Esophagus squamous epithelium (tissue), 5 donors: ENCODE measurements at regions not wholly inside any gene's neighbourhood (a gene's known extent, or its start where the extent isn't known, plus 50 kb on each side); places are given as distances from the start of the nearest gene placed in this dataset.

Experiments used
- DNase-seq: peaks from one replicate; lab custom pipeline; 2025; lab: John Stamatoyannopoulos, UW
- H3K27ac ChIP-seq, 4 donors: fragments of 200-600 bp; sonication (generic); one replicate each; pipeline ENCODE4 v1.5.1; 2016 to 2019; ENCODE audit warnings: mild to moderate bottlenecking in 1 of 4
- H3K27me3 ChIP-seq, 4 donors: fragments of 200-600 bp; sonication (generic); 1 replicate in 3 of 4; 2 replicates in 1 of 4; pipeline versions ENCODE4 v1.5.1 to v1.6.0; 2017 to 2021; ENCODE audit warnings: antibody characterized with exemption in 1 of 4
- H3K36me3 ChIP-seq, 3 donors: fragments of 200-600 bp; sonication (generic); one replicate each; pipeline ENCODE4 v1.5.1; 2016 to 2019
- H3K4me1 ChIP-seq, 3 donors: fragments of 200-600 bp; sonication (generic); one replicate each; pipeline ENCODE4 v1.5.1; 2017 to 2019
- H3K4me3 ChIP-seq, 4 donors: fragments of 200-600 bp; sonication (generic); 1 replicate in 3 of 4; 2 replicates in 1 of 4; pipeline ENCODE4 v1.5.1; 2016 to 2019; ENCODE audit warnings: mild to moderate bottlenecking in 2 of 4, moderate library complexity in 1 of 4
- H3K9me3 ChIP-seq, 3 donors: fragments of 200-600 bp; sonication (generic); one replicate each; pipeline ENCODE4 v1.5.1; 2016 to 2019
- POLR2A ChIP-seq, 4 donors: fragments of 450-650 bp; IDR thresholded peaks; one replicate each; pipeline ENCODE4 v1.6.1; 2017; ENCODE audit warnings: antibody characterized with exemption in 4 of 4, mild to moderate bottlenecking in 4 of 4, moderate library complexity in 3 of 4
- WGBS, 2 donors: methylation state at CpG; one replicate each; pipeline ENCODE4 v1.1.5; 2018; 5-methylcytosine and 5-hydroxymethylcytosine counted together
- intact Hi-C: fragments of 100-400 bp; cut with DNase I; formaldehyde crosslinking; loops from one replicate; pipeline ENCODE4 v1.15.0; 2022
- TF ChIP-seq, protein P1 (sequence below), 6 experiments: fragments of 450-650 bp in 4 of 6; fragments of 200-600 bp in 2 of 6; sonication (generic) in 2 of 6; IDR thresholded peaks; one replicate each; pipeline ENCODE4 v1.5.1; 2016 to 2019; ENCODE audit warnings: antibody characterized with exemption in 6 of 6, mild to moderate bottlenecking in 4 of 6, moderate library complexity in 4 of 6
- donor health status: DM: yes; HTN: yes; CAD: no.

- H3K4me1 ChIP-seq: no peaks in the 10 kb centered on the region
- DNase-seq: no peak
- TF ChIP-seq, protein P1, sequence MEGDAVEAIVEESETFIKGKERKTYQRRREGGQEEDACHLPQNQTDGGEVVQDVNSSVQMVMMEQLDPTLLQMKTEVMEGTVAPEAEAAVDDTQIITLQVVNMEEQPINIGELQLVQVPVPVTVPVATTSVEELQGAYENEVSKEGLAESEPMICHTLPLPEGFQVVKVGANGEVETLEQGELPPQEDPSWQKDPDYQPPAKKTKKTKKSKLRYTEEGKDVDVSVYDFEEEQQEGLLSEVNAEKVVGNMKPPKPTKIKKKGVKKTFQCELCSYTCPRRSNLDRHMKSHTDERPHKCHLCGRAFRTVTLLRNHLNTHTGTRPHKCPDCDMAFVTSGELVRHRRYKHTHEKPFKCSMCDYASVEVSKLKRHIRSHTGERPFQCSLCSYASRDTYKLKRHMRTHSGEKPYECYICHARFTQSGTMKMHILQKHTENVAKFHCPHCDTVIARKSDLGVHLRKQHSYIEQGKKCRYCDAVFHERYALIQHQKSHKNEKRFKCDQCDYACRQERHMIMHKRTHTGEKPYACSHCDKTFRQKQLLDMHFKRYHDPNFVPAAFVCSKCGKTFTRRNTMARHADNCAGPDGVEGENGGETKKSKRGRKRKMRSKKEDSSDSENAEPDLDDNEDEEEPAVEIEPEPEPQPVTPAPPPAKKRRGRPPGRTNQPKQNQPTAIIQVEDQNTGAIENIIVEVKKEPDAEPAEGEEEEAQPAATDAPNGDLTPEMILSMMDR (IDR thresholded peaks at IDR 0.05): no peak
- no peak for TF ChIP-seq POLR2A (IDR thresholded peaks at IDR 0.05)
- intact Hi-C loops: no loop called here
- H3K9me3 ChIP-seq: peaks cover 0 to 6% (median 0%) of the 10 kb centered on the region in 3 donors
- WGBS, 2 donors: 80 to 87% methylated on average over 7 of the region's 7 CpGs
- no peak overlapping the region for H3K4me3 ChIP-seq
- no peaks in the 10 kb centered on the region for H3K36me3 ChIP-seq
- H3K27ac ChIP-seq: no peak overlapping the region
- H3K27me3 ChIP-seq: no peaks in the 10 kb centered on the region
Observed at GRCh38 chr2:82524826-82525225, 1934.3 kb downstream of the SUCLG1 start.

DNA sequence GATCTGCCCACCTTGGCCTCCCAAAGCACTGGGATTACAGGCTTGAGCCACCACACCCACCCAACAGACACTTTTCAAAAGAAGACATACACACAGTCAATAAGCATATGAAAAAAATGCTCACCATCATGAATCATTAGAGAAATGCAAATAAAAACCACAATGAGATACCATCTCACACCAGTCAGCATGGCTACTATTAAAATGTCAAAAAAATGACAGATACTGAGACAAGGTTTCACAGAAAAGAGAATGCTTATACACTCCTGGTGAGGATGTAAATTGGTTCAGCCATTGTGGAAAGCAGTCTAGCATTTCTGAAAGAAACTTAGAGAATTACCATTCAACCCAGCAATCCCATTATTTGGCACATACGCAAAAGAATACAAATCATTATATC is 1947.2 kb downstream of the SUCLG1 start:
- WGBS, 2 donors: 89 to 96% methylated on average over 1 of the region's 1 CpG
- Histone ChIP-seq H3K36me3 (no peaks in the 10 kb centered on the region), H3K4me3 (no peak overlapping the region), H3K27me3 (no peaks in the 10 kb centered on the region), H3K9me3 (peaks cover 0 to 3% (median 0%) of the 10 kb centered on the region in 3 donors), H3K4me1 (no peaks in the 10 kb centered on the region), H3K27ac (no peak overlapping the region)
- no peak for TF ChIP-seq POLR2A (IDR thresholded peaks at IDR 0.05)
- TF ChIP-seq, protein P1 (IDR thresholded peaks at IDR 0.05): no peak
- no peak for DNase-seq
- intact Hi-C loops: no loop called here

GRCh38 chr2:82508702-82509101 is 1950.4 kb downstream of the SUCLG1 start:
- Histone ChIP-seq H3K27me3 (no peaks in the 10 kb centered on the region), H3K36me3 (no peaks in the 10 kb centered on the region), H3K4me1 (no peaks in the 10 kb centered on the region), H3K27ac (no peak overlapping the region), H3K9me3 (peaks cover 0 to 3% (median 0%) of the 10 kb centered on the region in 3 donors), H3K4me3 (no peak overlapping the region)
- intact Hi-C loops: no loop called here
- DNase-seq: no peak
- TF ChIP-seq, protein P1 (IDR thresholded peaks at IDR 0.05): no peak
- TF ChIP-seq POLR2A (IDR thresholded peaks at IDR 0.05): no peak
- WGBS, 2 donors: no CpG with 5 or more reads among the region's 2 CpGs

DNA sequence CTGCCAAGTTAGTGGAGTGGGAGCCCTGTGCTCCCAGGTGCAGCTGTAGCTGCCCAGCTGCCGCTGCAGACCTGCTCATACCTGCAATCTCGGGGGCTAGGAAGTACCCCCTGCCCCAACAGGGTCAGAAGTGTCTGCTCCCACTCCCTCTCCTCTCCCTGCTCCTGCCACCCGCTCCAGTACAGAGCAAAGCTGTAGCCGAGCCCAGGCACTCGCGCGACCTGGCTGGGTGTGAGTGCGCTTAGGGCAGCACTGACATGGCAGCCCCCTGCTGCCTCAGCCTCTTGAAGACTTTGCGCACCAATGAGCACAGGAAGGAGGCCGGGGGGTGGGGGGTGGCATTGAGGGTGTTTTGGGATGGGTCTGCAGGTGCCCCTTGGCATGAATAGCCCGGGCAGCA is 1951.4 kb downstream of the SUCLG1 start:
- Histone ChIP-seq H3K27me3 (no peaks in the 10 kb centered on the region), H3K9me3 (peaks cover 0 to 3% (median 0%) of the 10 kb centered on the region in 3 donors), H3K4me1 (no peaks in the 10 kb centered on the region), H3K36me3 (no peaks in the 10 kb centered on the region), H3K4me3 (no peak overlapping the region), H3K27ac (no peak overlapping the region)
- TF ChIP-seq POLR2A (IDR thresholded peaks at IDR 0.05): no peak
- TF ChIP-seq, protein P1 (IDR thresholded peaks at IDR 0.05): no peak
- DNase-seq: no peak
- intact Hi-C loops: no loop called here
- 54 to 83% methylated on average over 2 of the region's 11 CpGs for WGBS, 2 donors

GRCh38 chr2:82501217-82501616 is 1957.9 kb downstream of the SUCLG1 start:
- intact Hi-C loops: no loop called here
- 78 to 84% methylated on average over 4 of the region's 4 CpGs for WGBS, 2 donors
- DNase-seq: no peak
- no peaks in the 10 kb centered on the region for H3K27me3 ChIP-seq
- TF ChIP-seq POLR2A (IDR thresholded peaks at IDR 0.05): no peak
- TF ChIP-seq, protein P1 (IDR thresholded peaks at IDR 0.05): no peak
- no peak overlapping the region for H3K4me3 ChIP-seq
- no peaks in the 10 kb centered on the region for H3K36me3 ChIP-seq
- no peaks in the 10 kb centered on the region for H3K4me1 ChIP-seq
- H3K27ac ChIP-seq: no peak overlapping the region
- H3K9me3 ChIP-seq: peaks cover 0 to 18% (median 18%) of the 10 kb centered on the region in 3 donors
